HEK293 (cell line): ENCODE measurements at regions not wholly inside any gene's neighbourhood (a gene's known extent, or its start where the extent isn't known, plus 50 kb on each side); places are given as distances from the start of the nearest gene placed in this dataset.

ENCODE experiments used
- CTCF ChIP-seq: fragments of 450-650 bp; formaldehyde crosslinking; IDR thresholded peaks from 2 replicates; pipeline ENCODE4 v1.5.1; 2016; ENCODE audit warnings: missing biosample characterization, missing genetic modification characterization
- REPIN1 ChIP-seq: fragments of 450-650 bp; formaldehyde crosslinking; IDR thresholded peaks from 2 replicates; pipeline ENCODE4 v1.5.1; 2017; ENCODE audit warnings: missing biosample characterization, missing genetic modification characterization, low read depth
- ZNF488 ChIP-seq: fragments of 450-650 bp; formaldehyde crosslinking; IDR thresholded peaks from 2 replicates; pipeline ENCODE4 v1.5.1; 2016; ENCODE audit warnings: missing biosample characterization, missing genetic modification characterization

- TF ChIP-seq REPIN1 (tag by site-specific recombination) (no peak), ZNF488 (tag by site-specific recombination) (no peak), CTCF (no peak)
Measured at GRCh38 chr13:99876651-99877050, 94.9 kb downstream of the ZIC5 start.
